ENCODE measurements at regions not wholly inside any gene's neighbourhood (a gene's known extent, or its start where the extent isn't known, plus 50 kb on each side); places are given as distances from the start of the nearest gene placed in this dataset.

DNA sequence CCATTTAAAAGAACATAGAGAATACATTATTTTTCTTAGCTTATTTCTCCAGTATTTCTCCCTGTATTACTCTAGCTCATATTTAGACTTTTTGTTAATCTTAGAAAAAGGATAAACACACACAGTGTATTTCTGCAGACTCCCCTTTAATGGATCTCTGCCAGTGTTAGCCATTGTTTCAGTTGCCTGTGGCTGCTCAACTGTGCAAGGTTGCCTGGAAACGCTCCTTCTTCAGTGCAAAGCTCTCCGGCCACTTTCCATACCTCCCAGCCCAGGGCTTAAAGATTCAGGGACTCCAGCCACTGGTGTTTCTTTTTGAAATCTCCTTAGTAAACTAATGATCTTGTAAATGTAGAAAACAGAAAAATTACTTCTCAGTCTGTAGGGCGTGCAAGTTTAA lies 104.9 kb downstream of the SLIT2 start:
- TF ChIP-seq POLR2A (IDR thresholded peaks at IDR 0.05), result no peak
- TF ChIP-seq, protein P1, sequence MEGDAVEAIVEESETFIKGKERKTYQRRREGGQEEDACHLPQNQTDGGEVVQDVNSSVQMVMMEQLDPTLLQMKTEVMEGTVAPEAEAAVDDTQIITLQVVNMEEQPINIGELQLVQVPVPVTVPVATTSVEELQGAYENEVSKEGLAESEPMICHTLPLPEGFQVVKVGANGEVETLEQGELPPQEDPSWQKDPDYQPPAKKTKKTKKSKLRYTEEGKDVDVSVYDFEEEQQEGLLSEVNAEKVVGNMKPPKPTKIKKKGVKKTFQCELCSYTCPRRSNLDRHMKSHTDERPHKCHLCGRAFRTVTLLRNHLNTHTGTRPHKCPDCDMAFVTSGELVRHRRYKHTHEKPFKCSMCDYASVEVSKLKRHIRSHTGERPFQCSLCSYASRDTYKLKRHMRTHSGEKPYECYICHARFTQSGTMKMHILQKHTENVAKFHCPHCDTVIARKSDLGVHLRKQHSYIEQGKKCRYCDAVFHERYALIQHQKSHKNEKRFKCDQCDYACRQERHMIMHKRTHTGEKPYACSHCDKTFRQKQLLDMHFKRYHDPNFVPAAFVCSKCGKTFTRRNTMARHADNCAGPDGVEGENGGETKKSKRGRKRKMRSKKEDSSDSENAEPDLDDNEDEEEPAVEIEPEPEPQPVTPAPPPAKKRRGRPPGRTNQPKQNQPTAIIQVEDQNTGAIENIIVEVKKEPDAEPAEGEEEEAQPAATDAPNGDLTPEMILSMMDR (IDR thresholded peaks at IDR 0.05), result no peak
